Posterior cingulate gyrus (tissue), 11 donors: ENCODE measurements at regions not wholly inside any gene's neighbourhood (a gene's known extent, or its start where the extent isn't known, plus 50 kb on each side); places are given as distances from the start of the nearest gene placed in this dataset.
"Not testable (repeated sequence)": the region's sequence is repeated elsewhere in the genome, so short reads cannot be mapped to it uniquely, and the experiment has no call there.

Source experiments
- DNase-seq, 10 donors: peaks; one replicate each; pipeline versions ENCODE4 v3.0.0 to v3.0.0-alpha.2; 2020 to 2021; ENCODE audit warnings: mixed read lengths in 3 of 10
- intact Hi-C: fragments of 100-400 bp; cut with DNase I; formaldehyde crosslinking; loops from one replicate; pipeline ENCODE4 v1.15.1; 2023

- intact Hi-C loops = no loop called here
- no peak for DNase-seq
These were observed 83.3 kb upstream of the PCDH8 start for GRCh38 chr13:52931539-52932431.

GRCh38 chr13:52931131-52931530, 82.7 kb upstream of the PCDH8 start:
- DNase-seq = no peak
- intact Hi-C loops = no loop called here

- intact Hi-C loops = no loop called here
These were observed 81.4 kb upstream of the PCDH8 start for GRCh38 chr13:52929846-52930245.

DNA sequence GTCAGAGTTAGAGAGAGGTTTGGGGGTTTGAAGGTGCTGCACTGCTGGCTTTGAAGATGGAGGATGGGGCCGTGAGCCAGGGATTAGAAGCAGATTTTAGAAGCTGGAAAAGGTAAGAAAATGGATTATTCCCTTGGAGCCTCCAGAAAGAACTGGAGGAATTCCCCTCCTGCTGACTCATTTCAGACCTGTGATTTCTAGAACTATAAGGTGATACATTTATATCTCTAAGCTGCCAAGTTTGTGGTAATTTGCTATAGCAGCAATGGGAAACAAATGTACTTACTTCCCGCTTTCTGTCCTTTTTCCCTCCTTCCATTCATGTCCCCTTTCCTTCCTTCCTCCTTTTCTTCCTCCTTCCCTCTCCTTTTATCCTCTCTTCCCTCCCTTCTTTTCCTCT, 78.5 kb upstream of the PCDH8 start:
- DNase-seq = no peak
- intact Hi-C loops = no loop called here

More at GRCh38 chr13:52929846-52930245, 81.4 kb upstream of the PCDH8 start:
- no peak for DNase-seq

GRCh38 chr13:52925775-52926285, 77.4 kb upstream of the PCDH8 start:
- peak in 2 of 10 donors; percentile 28 to 77 for DNase-seq

DNA sequence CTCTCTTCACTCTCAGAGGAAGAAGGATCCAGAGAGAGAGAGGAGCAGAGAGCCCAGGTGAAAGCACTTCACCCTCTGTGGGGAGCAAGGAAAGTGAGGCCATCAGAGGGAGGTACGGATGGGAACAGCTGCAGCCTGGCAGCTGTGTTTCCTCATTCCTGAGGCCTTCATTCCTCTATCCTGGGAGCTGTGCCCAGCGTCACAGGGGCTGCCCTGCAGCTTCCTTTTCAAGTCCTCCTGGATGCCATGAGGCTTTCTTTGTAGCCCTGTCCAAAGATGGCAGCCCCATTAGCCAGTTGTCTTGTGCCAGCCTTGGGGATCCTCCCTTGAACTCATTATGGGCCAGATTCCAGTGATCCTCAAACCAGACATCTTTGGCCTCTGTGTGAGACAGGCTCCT, 76.8 kb upstream of the PCDH8 start:
- peak in 1 of 10 donors; percentile 55 for DNase-seq
- intact Hi-C loops = no loop called here

More at GRCh38 chr13:52925775-52926285, 77.4 kb upstream of the PCDH8 start:
- intact Hi-C loops = no loop called here

DNA sequence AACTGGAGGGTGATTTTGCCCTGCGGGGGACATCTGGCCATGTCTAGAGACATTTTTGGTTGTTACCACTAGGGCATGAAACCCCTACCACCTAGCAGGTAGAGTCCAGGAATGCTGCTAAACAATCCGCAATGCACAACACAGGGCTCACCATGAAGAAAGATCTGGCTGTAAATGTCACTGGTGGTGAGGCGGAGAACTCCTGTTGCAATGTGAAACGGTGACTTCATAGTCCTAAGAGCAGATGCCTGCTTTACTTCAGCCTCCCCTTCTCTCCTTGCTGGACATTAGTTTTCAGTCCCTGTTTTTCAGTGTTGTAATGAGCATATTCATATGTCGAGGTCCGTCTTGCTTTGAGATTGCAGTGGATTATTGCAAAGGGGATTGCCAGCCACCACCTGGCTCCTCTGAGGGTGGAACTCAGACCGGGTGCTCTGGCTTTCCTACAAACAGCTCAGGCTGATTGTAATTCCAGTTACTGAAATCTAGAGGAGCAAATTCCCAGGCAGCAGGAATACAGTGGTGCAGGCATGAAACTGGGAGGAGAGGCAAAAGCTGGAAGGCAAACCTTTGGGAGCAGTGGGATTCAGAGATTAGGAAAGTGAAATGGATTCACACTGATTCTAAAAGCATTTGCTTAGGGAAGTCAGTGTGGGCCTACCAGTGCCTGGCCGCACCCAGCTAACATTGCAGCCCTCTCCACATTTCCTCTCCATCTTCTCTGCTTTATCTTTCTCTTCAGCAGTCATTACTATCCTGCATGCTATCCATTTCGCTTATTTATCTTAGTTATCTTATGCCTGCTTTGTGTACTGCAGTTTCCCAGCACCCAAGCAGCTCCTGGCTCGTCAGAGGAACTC, 76.1 kb upstream of the PCDH8 start:
- intact Hi-C loops = no loop called here
- DNase-seq = peak in 1 of 10 donors; percentile 34

GRCh38 chr13:52922961-52923360, 74.5 kb upstream of the PCDH8 start:
- intact Hi-C loops = no loop called here

GRCh38 chr13:52921194-52921593, 72.8 kb upstream of the PCDH8 start:
- peak in 1 of 10 donors; percentile 31 for DNase-seq
- intact Hi-C loops = no loop called here

More at GRCh38 chr13:52922961-52923360, 74.5 kb upstream of the PCDH8 start:
- no peak for DNase-seq

- intact Hi-C loops = no loop called here
- no peak for DNase-seq
These were observed 68.1 kb upstream of the PCDH8 start for GRCh38 chr13:52916486-52916990.

GRCh38 chr13:52911340-52911739, 62.9 kb upstream of the PCDH8 start:
- no peak for DNase-seq
- intact Hi-C loops = no loop called here

DNA sequence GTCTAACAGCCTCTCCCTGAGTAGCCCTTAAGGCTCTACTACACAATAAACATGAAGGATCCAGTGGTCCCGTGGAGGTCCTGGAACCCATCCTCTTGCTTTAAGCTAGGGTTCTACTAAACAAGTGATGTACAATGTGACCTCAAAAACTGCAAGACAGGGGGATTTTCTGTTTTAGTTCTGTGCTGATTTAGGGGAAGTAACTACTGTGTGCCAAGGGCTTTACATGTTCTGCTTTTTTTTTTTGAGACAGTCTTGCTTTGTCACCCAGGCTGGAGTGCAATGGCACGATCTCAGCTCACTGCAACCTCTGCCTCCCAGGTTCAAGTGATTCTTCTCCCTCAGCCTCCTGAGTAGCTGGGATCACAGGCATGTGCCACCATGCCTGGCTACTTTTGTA, 61.9 kb upstream of the PCDH8 start:
- intact Hi-C loops, DNase-seq: not testable (repeated sequence)

- intact Hi-C loops = no loop called here
- DNase-seq = peak in 2 of 10 donors; percentile 74 to 86
These were observed 57.9 kb upstream of the PCDH8 start for GRCh38 chr13:52906122-52906903.

DNA sequence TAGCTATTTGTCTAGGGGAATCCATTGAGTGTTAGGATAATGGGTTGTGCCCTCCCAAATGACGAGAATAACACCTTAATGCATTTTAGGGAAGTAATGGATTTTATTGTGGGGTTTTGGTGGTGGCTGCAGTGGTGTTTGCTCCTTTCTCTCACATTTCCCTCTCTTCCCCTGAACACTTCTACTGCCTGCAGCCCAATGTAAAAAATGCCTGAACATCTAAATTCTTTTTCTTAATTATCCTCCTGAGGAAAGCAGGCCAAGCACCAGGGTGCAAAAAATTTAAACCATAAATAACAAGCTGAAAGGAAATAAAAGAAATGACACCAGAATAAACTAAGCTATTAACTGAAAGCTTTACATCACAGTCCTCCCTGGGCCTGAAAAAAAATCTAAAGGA, 57.3 kb upstream of the PCDH8 start:
- intact Hi-C loops = no loop called here
- DNase-seq = no peak

DNA sequence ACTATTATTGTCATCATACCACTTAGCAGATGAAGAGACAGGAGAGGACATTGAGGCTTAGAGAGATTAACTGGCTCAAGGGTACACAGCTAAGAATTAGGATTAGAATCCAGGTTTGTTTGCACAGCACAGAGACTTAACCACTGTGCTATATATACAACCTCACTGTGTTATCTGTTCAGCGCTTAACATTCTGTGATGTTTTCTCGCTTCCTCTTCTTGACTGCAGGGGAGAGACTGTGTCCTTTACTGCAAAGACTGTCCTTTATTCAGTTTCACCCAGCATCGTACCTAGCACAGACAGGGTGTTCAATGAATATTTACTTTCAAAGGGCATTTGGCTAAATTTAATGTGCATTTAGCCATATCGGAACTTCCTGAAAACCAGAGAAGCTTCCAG, 54.9 kb upstream of the PCDH8 start:
- no peak for DNase-seq
- intact Hi-C loops = no loop called here

DNA sequence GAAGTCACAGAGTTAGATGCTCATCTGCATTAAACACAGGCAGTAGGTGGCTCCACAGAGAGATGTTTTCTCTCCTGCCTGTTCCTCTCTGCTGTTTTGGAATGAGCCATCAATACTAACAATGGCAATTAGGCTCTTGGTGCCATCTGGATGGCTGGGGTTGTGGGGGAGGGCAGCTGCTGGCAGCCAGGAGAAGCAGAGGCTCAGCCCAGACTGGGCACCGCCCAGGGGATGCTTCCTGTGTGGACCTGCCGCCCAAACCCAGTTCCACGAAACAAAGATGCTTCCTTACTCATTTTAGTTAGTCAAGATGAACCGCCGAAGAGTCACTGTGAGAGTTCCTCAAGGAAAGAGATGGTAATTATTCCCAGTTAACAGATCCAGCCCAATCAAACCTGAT, 50.8 kb upstream of the PCDH8 start:
- intact Hi-C loops = no loop called here
- DNase-seq = peak in 3 of 10 donors; percentile 73 to 87 (median 74)
